ENCODE measurements at regions not wholly inside any gene's neighbourhood (a gene's known extent, or its start where the extent isn't known, plus 50 kb on each side); places are given as distances from the start of the nearest gene placed in this dataset.

- Histone ChIP-seq H3K9ac (ENCODE audit: extremely low read depth, insufficient read length, low read length) (no peak overlapping the region), H3K23me2 (ENCODE audit: insufficient read length, low read depth, low read length, poor library complexity, severe bottlenecking) (no peaks in the 10 kb centered on the region), H3K4me2 (ENCODE audit: insufficient read depth, insufficient read length, low read length) (no peak overlapping the region), H2BK15ac (ENCODE audit: low read depth, low read length) (no peak overlapping the region), H3K4me1 (ENCODE audit: insufficient read depth, low read length) (no peaks in the 10 kb centered on the region), H2AFZ (ENCODE audit: low read length) (no peak overlapping the region), H3K23ac (ENCODE audit: insufficient read length, low read depth, low read length) (no peak overlapping the region), H3K4ac (ENCODE audit: low read depth, low read length) (no peak overlapping the region), H2BK120ac (ENCODE audit: low read depth, low read length, poor library complexity, severe bottlenecking) (no peak overlapping the region), H3K14ac (ENCODE audit: insufficient read depth, low read length) (no peak overlapping the region), H3K18ac (ENCODE audit: insufficient read length, low read depth, low read length) (no peak overlapping the region), H4K5ac (ENCODE audit: insufficient read length, low read depth, low read length) (no peak overlapping the region), H3K9me3 (ENCODE audit: control insufficient read depth, low read depth, low read length) (no peaks in the 10 kb centered on the region), H2AK5ac (ENCODE audit: insufficient read length, low read length) (no peak overlapping the region), H2BK5ac (ENCODE audit: insufficient read length, low read length) (no peak overlapping the region), H4K20me1 (ENCODE audit: control insufficient read depth, insufficient read depth, insufficient read length) (no peaks in the 10 kb centered on the region), H4K91ac (ENCODE audit: insufficient read length, low read depth, low read length) (no peak overlapping the region), H2BK12ac (ENCODE audit: insufficient read length, low read depth, low read length) (no peak overlapping the region), H3K79me2 (ENCODE audit: insufficient read depth, low read length) (no peaks in the 10 kb centered on the region), H4K8ac (replicated peaks; ENCODE audit: insufficient read length, low read depth, low read length) (no peak overlapping the region), H3K27me3 (ENCODE audit: insufficient read depth, low read length) (no peaks in the 10 kb centered on the region), H3K27ac (ENCODE audit: insufficient read length, low read depth, low read length) (no peak overlapping the region), H2BK20ac (ENCODE audit: low read depth, low read length, poor library complexity, severe bottlenecking) (no peak overlapping the region), H3T11ph (ENCODE audit: low read length) (no peak overlapping the region), H3K79me1 (ENCODE audit: insufficient read depth, low read depth, low read length, poor library complexity, severe bottlenecking) (no peaks in the 10 kb centered on the region), H3K56ac (ENCODE audit: insufficient read length, low read depth, low read length) (no peak overlapping the region)
- H3K9me3 Mint-ChIP-seq = no peaks in the 10 kb centered on the region; a peak in 1 of 5 replicates
- H3K27me3 Mint-ChIP-seq (ENCODE audit: low read depth) = no peaks in the 10 kb centered on the region
- WGBS (ENCODE audit: extremely low coverage, insufficient read length, low lambda C conversion rate) = no CpG with 5 or more reads among the region's 3 CpGs
- H3K4me1 Mint-ChIP-seq = no peaks in the 10 kb centered on the region
- no peaks in the 10 kb centered on the region for H3K36me3 Mint-ChIP-seq (ENCODE audit: insufficient read depth in 1 of 3, low read depth in 3 of 3)
- no peak overlapping the region for H3K27ac Mint-ChIP-seq
- no peak overlapping the region for H3K4me3 Mint-ChIP-seq
- no peak for TF ChIP-seq CTCF (conservative IDR thresholded peaks at IDR 0.05)
- DNase-seq = no peak
Observed at GRCh38 chr4:79182209-79182608, 143.7 kb downstream of the NAA11 start.

Measured in H9 (cell line).